HCEC 1CT (cell line): ENCODE measurements at regions not wholly inside any gene's neighbourhood (a gene's known extent, or its start where the extent isn't known, plus 50 kb on each side); places are given as distances from the start of the nearest gene placed in this dataset.
"Not testable (repeated sequence)": the region's sequence is repeated elsewhere in the genome, so short reads cannot be mapped to it uniquely, and the experiment has no call there.

Experiments used
- DNase-seq: peaks from one replicate; pipeline ENCODE4 v3.0.0-alpha.2; 2017

DNA sequence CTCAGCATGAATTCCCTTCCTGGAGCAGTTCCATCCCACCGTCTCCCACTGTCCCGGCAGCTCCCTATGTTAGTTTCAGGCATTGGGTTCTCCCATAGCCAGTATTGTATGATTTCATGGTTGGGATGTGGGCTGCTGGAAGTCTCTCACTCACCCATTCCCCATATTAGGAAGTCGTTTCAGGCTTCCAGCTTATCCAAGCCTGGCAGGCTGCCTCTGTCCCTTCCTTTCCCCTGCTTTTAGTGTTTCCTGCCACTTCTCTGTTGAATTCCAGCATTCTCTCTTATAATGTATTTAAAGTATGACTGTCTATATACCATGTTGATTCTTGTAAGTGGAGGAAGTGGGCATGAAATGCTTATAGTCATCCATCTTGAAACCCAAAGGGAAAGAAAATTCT lies 309.7 kb upstream of the RBMS3 start:
- no peak for DNase-seq

DNA sequence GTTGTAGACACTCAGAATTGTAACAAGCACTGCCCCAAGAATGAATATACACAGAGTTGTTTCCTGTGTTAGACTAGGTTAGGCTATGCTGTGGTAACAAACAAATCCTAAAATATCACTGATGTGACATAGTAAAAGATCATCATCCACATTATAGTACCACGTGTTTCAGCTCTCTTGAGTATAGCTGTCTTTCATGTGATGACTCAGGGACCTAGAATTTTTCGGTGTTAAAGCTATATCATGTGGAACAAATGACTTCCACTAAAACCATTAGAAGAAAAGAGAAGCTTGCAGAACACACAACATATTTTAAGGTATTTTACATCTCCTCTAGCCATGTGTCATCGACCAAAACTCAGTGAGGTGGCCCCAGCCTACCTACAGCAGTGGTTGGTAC lies 307.9 kb upstream of the RBMS3 start:
- peak; percentile 66 for DNase-seq

DNA sequence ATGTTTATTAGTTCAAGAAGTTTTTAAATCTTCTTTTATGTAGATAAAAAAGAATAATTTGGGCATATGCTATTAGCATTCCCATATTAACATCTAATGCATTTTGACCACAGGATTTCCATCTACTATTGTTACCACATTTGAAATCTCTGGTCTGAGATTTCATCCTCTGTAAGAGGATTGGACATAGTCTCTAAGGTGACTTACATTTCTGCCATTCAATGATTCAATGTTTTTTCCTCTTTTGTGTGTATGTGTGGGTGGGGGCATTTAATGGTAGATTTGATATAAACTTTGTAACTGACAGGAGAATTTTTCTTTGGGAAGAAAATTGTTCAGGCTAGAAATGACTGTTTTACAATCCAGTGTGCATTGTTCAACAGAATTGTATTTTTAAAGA lies 307.3 kb upstream of the RBMS3 start:
- DNase-seq: peak; percentile 44

DNA sequence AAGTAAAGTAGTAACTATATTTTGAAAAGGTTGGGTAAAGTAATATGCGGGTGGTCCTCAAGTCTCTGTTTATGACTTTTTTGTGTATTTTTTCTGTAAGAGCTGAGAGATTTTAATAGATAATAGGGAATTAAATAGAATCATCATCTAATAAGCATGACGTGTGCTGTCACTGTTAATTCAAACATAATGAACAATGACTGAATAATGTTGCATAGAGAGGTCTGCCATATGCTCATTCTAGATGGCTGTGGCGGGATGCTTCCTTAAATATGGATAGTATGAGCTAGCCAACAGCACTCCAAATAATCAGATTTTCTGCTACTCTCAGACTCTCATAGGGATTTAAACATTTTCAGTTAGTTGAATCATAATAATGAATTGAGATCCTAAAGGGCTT lies 302.8 kb upstream of the RBMS3 start:
- DNase-seq: no peak

DNA sequence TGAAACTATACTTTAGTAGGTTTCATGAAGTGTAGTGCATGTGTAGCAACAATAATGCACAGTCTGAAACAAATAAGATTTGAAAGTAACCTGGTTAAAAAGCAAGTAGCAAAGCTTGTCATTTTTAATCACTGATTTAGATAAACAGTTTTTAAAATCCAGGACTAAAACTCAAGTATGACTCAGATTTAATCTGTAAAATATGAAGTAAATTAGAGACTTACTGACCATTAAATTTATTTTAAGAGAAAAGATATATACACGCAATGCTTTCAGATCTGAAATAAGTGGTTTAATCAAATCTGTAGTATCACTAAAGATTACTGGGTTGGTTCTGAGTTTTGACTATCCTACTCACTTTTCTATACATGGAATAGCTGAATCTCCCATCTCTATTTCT lies 300.7 kb upstream of the RBMS3 start:
- DNase-seq: no peak

DNA sequence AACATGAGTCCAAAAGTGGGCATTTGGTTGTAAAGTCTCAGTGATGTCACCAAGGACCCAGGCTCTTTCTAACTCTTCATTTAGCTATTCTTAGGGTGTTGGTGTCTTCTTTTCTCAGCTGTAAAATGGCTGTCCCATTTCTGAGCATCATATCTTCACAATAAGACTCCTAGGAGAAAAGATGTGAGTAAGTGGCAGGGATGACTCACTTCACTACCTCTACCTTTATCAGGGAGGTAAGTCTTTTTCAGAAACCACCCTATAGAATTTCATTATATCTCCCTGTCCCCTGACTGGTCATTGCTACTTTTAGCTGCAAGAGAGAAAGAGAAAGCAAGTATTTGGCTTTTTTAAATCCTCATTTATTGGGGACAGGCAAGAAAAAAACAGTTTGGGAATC lies 300.2 kb upstream of the RBMS3 start:
- DNase-seq: no peak

DNA sequence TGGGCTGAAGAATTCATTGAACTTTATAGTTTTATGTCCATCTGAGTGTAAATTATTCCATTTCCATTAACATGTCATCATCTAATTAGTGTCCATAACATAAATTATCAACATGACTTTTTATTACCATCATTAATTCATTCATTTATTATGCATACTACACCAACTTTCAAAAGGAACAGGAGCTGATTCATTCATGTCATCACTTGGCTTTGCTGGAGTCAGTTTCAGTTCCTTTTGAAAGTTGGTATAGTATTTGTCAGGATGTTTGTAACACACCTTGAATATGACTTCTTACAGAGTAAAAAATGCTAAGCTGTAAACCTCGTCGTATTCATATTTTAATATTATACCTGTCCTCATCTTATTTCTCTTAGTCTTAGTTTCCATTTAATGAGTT lies 298.0 kb upstream of the RBMS3 start:
- no peak for DNase-seq

DNA sequence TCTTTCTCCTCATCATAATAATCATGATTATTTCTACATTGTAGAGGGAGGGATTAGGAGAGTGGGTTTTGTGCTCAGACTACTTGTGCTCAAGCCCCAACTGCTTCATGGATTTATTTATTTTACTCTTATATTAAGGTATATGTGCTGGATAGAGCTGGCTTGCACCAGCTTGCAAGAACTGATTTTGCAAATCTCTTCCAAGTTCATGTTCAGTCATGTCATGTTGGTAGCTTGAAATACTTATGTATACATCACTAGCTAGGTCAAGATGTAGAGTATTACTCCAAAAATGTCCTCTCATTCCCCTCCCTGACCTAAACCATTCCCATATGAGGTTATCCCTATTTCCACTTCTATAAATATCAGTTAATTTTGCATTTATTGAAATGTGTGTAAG lies 293.9 kb upstream of the RBMS3 start:
- no peak for DNase-seq

DNA sequence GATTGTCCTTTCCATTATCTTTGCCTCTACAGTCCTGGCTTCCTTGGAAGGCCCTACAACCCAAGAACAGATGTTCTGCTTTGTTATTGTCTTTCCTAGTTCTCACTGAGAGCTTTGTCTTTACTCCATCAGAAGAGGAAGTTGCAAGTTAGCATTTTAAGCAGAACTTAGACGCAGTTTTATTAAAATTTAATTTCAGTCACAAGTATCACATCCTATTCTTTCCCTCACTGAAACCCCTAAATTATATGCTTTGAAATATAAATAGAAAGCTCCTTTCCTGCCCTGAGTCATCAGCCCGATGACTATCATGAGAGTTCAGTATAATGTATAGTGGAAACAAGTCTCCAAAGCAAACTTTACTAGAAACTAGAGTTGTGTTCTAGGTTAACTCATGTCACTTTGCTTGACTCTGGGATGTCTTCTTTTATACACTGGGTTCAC lies 291.2 kb upstream of the RBMS3 start:
- no peak for DNase-seq

DNA sequence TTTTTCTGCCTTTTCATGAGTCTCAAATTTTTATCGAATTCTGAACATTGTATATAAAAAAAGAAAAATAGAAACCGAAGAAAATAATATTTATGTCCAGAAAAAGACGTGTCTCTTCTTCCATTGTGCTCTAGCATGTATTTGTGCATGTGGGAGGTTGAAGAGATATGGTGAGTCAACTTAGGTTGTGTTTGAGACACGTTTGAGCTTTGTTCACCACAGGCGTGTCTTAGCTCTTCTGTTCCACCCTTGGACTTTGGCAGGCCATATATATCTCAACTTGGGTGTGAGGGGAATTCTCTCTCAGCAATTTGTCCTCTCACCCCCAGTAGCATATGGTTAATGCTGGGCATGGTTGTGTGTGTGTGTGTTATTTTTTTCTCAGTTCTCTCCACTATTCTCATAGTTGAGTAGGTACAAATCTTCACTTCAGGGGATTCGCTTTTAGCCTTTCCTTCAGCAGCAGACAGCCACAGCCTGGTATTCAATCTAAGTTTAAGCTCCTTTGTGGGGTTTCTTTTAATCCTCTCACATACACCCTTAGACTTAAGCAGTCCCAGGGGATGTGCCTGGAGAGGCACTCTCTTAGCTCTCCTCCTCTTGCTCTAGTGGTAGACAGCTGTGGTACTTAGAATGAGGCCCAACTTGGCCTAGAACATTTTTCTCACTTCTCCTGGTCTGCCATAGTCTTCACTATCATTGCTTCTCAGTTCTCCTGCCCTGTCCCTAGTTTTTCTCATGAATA lies 286.5 kb upstream of the RBMS3 start:
- no peak for DNase-seq

DNA sequence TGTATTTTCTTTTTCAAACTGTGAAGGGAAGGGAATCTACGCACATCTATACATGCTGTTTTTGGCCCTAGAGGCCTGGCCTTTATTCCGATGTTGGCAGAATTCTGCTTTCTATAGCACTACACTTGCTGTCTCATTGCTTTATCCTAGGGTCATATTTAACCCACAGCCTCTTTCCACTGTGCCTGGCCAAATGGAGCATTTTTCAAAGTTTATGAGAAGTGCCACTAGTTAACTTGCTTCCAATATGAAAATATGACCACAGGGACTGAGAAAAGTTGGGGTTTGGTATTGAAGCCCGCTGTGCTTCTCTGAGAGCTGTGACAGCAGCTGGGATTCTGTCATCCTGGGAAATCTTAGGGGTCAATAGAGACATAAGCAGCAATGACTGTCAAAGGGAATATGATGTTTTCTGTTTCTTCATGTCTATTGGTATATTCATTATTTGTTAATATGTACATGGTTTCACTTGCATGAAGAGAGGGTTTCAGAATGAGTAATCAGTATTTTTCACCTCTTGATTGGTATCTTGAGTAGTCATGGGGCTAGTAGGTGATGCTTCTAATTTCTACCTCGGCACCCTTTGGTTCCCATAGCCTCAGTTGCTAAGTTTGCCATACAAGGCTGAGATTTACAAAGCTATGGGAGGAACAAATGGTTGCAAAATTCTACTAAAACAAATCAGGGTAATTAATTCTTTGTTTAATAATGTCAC lies 275.8 kb upstream of the RBMS3 start:
- no peak for DNase-seq

DNA sequence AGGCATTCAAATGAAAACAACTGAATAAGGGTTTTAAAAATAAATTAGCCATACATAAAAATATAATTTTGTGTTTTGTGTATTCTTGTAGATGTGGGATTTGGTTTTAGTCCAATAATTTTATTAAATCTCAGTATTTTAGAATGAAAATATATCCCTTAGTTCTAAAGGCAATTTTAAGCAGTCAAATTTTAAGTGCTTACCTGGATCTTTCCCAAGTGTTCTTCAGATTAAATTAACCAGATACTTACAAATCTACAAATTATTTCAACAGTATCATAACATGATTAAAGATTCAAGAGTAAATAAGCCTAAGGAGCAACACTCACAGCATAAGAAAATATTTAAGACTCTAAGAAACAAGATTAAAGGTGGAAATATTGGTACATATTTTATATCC lies 275.0 kb upstream of the RBMS3 start:
- no peak for DNase-seq

DNA sequence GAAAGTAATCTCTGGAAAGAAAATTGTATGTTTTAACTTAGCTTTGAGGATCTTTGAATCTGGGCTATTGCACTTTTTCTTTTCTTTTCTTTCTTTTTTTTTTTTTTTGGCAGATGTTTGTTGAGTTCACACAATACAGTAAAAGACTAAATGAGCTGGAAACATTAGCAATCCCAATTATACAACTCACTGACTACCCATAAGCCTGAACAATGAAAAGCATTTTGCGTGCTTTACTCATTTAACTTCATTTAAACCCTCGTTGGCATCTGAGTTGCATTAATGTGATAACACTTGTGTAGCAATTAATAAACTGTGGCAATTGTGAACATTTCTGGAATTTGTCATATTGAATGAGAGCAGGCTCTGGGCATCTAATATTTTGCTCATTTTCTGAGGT lies 269.4 kb upstream of the RBMS3 start:
- DNase-seq: no peak

DNA sequence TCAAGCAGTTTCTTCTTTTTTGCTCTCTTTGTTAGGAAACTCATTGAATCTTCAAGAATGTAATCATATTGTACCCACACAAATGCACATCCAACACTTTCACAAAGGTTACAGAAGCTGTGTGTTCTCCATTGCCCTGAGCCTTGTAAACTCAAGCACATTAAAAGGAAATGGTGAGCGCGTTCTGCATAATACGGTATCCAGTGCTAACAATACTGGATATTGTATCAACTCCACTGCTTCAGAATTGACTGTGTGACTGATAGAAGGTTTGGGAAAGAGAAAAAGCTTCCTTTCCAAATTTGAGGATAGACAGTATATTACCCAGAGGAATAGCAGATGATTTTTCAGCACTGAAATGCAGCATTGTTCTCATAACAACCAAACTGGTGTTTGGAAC lies 268.9 kb upstream of the RBMS3 start:
- DNase-seq: no peak

DNA sequence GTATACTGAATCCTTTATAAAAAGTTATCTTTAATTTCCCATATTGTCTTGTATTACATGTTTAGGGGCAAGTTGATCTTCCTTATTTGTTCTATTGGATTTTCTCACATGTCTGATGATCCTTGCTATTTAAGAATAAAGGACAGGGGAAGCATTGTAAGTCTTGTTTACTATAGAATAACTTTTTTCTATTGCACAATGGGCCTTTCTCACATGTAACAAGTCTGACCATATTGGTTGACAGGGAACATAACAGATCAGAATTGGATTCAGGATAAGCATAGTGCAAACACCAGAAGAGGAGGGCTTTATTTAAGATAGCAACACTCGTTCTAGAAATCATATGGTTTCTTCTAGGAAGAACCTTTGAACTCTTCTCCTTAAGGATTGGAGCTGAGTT lies 257.9 kb upstream of the RBMS3 start:
- no peak for DNase-seq

DNA sequence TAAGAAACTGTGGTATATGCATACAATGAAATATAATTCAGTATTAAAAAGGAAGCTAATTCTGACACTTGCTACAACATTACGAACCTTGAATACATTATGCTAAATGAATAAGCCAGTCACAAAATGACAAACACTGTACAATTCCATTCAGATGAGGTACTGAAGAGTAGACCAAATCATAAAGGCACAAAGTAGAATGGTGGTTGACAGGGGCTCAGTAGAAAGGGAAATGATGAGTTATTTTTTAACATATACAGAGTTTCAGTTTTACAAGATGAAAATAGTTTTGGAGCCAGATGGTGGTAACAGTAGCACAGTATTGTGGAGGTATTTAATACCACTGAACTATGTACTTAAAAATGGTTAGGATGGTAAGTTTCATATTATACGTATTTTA lies 254.6 kb upstream of the RBMS3 start:
- no peak for DNase-seq

DNA sequence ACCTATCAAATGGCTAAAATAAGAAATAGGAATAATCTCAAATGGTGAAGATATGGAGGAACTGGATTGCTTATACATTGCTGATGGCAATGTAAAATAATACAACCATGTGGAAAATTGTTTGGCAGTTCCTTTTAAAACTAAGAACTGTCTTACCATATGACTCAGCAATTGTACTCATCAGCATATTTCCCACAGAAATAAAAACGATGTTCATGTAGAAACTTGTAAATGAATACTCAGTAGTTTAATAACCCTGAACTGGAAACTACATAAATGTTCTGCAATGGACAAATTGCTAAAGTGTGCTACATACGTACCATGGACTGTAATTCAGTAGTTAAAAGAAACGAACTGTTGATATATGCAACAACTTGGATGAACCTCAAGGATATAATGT lies 253.9 kb upstream of the RBMS3 start:
- no peak for DNase-seq

DNA sequence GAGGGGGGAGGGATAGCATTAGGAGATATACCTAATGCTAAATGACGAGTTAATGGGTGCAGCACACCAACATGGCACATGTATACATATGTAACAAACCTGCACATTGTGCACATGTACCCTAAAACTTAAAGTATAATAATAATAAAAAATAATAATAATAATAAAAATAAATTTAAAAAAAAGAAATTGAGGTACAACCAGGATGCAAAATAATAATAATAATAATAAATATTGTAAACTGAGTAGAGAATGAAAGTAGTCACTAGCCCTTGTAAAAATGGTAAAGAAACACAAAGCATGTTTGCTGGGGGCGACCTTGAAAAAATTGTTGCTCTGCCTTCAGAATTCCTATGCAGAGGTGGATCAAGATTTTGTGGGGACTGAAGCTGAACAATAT lies 249.7 kb upstream of the RBMS3 start:
- not testable (repeated sequence) for DNase-seq

DNA sequence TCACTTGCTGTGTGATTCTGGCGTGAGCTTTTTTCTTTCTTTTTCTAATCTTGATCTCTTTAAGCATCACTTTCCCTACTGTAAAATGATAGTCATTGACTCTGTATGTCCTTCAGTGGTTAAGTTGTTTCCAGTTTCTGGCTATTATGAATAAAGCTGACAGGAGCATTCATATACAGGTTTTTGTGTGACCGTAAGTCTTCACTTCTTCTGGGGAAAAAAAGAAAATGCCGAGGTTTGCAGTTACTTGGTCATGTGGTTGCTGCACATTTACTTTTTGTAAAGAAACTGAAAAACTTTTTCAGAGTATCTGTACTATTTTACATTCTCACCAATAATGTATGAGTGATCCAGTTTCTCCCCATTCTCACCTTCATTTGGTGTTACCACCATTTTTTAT lies 247.4 kb upstream of the RBMS3 start:
- no peak for DNase-seq

DNA sequence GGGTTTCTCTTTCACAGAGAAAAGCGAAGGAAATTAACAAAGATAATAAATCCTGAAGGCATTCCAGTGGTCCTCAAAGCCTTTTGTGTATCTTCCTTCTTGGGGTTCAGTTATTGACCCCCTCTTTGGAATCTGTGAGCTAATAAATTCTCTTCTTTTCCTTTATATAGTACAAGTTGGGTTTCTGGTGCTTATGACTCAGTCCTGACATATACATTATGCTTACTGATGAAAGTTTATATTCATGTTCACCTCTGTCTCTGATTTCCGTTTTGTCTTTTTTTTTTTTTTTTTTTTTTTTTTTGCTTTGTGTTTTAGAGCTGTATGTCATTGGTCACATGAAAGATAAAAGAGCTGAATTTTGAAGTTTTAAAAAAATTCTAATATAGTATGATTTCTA lies 230.7 kb upstream of the RBMS3 start:
- DNase-seq: no peak

DNA sequence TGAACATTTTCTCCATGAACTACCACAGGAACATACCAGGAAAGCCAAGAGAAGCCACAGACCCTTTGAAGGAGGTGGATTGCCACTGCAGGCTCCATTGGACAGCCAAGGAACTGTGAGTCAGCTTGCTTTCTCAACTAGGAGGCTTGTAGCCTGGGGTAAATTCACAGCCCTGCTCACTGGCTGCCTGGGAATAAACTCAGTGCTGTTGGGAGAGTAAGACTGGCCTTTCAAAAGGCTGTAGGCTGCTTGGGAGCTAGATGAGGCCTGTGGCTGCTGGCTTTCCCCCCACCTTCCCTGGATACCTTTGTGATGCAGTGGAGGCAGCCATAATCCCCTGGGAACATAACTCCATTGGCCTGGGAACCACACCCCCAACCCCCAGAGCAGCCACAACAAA lies 223.5 kb upstream of the RBMS3 start:
- no peak for DNase-seq

DNA sequence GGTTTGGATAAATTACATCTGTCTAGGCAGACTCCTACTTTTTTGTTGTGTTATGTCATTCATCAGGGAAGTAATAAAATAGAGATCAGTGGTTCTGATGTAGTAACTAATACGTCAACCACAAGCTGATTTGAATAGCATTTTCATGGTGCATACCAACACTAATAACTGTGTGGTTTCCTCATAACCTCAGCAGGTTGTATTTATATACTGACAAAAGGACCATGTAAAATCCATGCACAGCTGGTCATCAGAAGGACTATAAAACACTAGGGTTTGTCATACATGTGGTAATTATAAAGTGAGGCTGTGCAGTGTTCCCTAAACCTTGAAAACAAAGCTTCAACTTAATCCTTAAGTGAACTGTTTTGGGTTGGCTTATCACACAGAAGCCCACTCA lies 216.8 kb upstream of the RBMS3 start:
- peak; percentile 48 for DNase-seq

DNA sequence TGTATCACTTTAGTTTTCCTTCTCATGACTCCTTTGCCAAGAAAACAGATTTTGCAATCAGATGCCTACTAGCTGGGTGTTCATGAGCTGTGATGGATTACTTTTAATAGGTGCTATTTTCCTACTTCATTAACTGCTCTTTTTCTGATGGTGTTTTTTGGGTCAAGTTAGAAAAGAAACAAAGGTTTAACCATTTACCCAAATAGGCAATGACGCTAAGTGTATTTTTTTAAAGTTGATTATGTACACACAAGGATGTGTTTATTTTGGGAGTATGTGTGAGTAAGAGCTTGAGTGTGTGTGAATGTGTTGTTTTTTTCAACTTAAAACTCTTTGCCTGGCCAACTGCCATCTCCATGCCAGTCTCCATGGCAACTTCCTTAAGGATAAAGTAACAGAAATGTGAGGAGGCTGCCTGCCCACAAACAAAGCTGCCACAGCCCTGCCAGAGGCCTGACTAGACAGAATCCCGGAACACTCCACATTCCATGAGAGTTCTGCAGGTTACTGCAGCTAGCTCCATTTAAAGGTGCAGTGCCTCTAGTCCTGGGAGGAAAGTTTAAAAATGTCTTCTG lies 215.6 kb upstream of the RBMS3 start:
- DNase-seq: peak; percentile 96

DNA sequence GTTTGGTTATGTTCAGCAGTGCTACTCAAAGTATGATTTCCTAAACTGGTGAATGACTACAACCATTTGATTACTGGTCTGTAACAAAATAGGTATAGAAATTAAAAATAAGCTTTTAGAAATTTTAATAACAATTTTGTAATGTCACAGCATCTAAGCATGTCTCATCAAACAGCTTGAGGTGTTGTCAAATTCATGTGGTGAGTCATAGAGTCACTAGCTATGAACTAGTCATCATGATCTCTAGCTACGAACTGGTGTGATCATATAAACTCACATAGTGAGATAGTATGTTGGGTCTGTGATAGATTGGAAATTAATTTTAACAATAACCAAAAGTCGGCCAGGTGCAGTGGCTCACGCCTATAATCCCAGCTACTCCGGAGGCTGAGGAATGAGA lies 213.9 kb upstream of the RBMS3 start:
- DNase-seq: peak; percentile 61
